ENCODE measurements at regions not wholly inside any gene's neighbourhood (a gene's known extent, or its start where the extent isn't known, plus 50 kb on each side); places are given as distances from the start of the nearest gene placed in this dataset.

GRCh38 chr15:100779331-100780207 lies 100.1 kb upstream of the ALDH1A3 start:
- TF ChIP-seq SIN3A (IDR thresholded peaks at IDR 0.05; ENCODE audit: borderline replicate concordance, insufficient read depth, low read length) (no peak), FOXP2 (optimal IDR thresholded peaks at IDR 0.05; ENCODE audit: borderline replicate concordance, extremely low read depth, extremely low read length, insufficient read depth) (no peak), POLR2AphosphoS5 (IDR thresholded peaks at IDR 0.05; ENCODE audit: low read depth, low read length) (no peak), REST (IDR thresholded peaks at IDR 0.05; ENCODE audit: insufficient read depth in 1 of 2, low read depth in 2 of 2, low read length in 2 of 2) (no peak), TAF1 (IDR thresholded peaks at IDR 0.05; ENCODE audit: borderline replicate concordance, insufficient read depth, low read length) (no peak)

- TF ChIP-seq FOXP2 (optimal IDR thresholded peaks at IDR 0.05; ENCODE audit: borderline replicate concordance, extremely low read depth, extremely low read length, insufficient read depth) (no peak), SIN3A (IDR thresholded peaks at IDR 0.05; ENCODE audit: borderline replicate concordance, insufficient read depth, low read length) (no peak), TAF1 (IDR thresholded peaks at IDR 0.05; ENCODE audit: borderline replicate concordance, insufficient read depth, low read length) (no peak), REST (IDR thresholded peaks at IDR 0.05; ENCODE audit: insufficient read depth in 1 of 2, low read depth in 2 of 2, low read length in 2 of 2) (no peak), POLR2AphosphoS5 (IDR thresholded peaks at IDR 0.05; ENCODE audit: low read depth, low read length) (no peak)
Observed at GRCh38 chr15:100780208-100780800, 99.3 kb upstream of the ALDH1A3 start.

GRCh38 chr15:100781061-100781960 lies 98.3 kb upstream of the ALDH1A3 start:
- TF ChIP-seq POLR2AphosphoS5 (IDR thresholded peaks at IDR 0.05; ENCODE audit: low read depth, low read length) (no peak), TAF1 (IDR thresholded peaks at IDR 0.05; ENCODE audit: borderline replicate concordance, insufficient read depth, low read length) (no peak)

GRCh38 chr15:100781961-100782530 lies 97.6 kb upstream of the ALDH1A3 start:
- TF ChIP-seq REST (IDR thresholded peaks at IDR 0.05; ENCODE audit: insufficient read depth in 1 of 2, low read depth in 2 of 2, low read length in 2 of 2) (no peak), SIN3A (IDR thresholded peaks at IDR 0.05; ENCODE audit: borderline replicate concordance, insufficient read depth, low read length) (no peak), POLR2AphosphoS5 (IDR thresholded peaks at IDR 0.05; ENCODE audit: low read depth, low read length) (no peak), TAF1 (IDR thresholded peaks at IDR 0.05; ENCODE audit: borderline replicate concordance, insufficient read depth, low read length) (no peak)

- TF ChIP-seq FOXP2 (optimal IDR thresholded peaks at IDR 0.05; ENCODE audit: borderline replicate concordance, extremely low read depth, extremely low read length, insufficient read depth): no peak
- no peak for TF ChIP-seq POLR2AphosphoS5 (IDR thresholded peaks at IDR 0.05; ENCODE audit: low read depth, low read length)
- no peak for TF ChIP-seq TAF1 (IDR thresholded peaks at IDR 0.05; ENCODE audit: borderline replicate concordance, insufficient read depth, low read length)
- no peak for TF ChIP-seq SIN3A (IDR thresholded peaks at IDR 0.05; ENCODE audit: borderline replicate concordance, insufficient read depth, low read length)
- no peak for TF ChIP-seq REST (IDR thresholded peaks at IDR 0.05; ENCODE audit: insufficient read depth in 1 of 2, low read depth in 2 of 2, low read length in 2 of 2)
Observed at GRCh38 chr15:100783291-100783690, 96.3 kb upstream of the ALDH1A3 start.
